Smooth muscle cell (in vitro differentiated cells): ENCODE measurements at regions not wholly inside any gene's neighbourhood (a gene's known extent, or its start where the extent isn't known, plus 50 kb on each side); places are given as distances from the start of the nearest gene placed in this dataset.
A peak's percentile ranks its signal among the peaks of the same experiment; 100 is the strongest.

Source experiments
- DNase-seq: peaks from one replicate; lab custom pipeline; 2025; ENCODE audit not compliant: unreplicated experiment; lab: John Stamatoyannopoulos, UW
- H2AFZ ChIP-seq: fragments of 200-600 bp; sonication (generic); 2 replicates; pipeline ENCODE4 v1.6.0; 2016; ENCODE audit warnings: antibody characterized with exemption, low read depth, mild to moderate bottlenecking
- H3F3A ChIP-seq: fragments of 200-600 bp; sonication (generic); 2 replicates; pipeline ENCODE4 v1.6.0; 2017; ENCODE audit warnings: antibody characterized with exemption, low read depth
- H3K27ac ChIP-seq: fragments of 200-600 bp; sonication (generic); 2 replicates; pipeline ENCODE4 v1.5.1; 2016; ENCODE audit warnings: low read depth, mild to moderate bottlenecking
- H3K27me3 ChIP-seq: fragments of 200-600 bp; sonication (generic); 2 replicates; pipeline ENCODE4 v1.6.1; 2016; ENCODE audit warnings: low read depth, mild to moderate bottlenecking
- H3K36me3 ChIP-seq: fragments of 200-600 bp; sonication (generic); 2 replicates; pipeline ENCODE4 v1.5.1; 2016; ENCODE audit warnings: low read depth
- H3K4me1 ChIP-seq: fragments of 200-600 bp; sonication (generic); 2 replicates; pipeline ENCODE4 v1.5.1; 2016; ENCODE audit warnings: low read depth
- H3K4me2 ChIP-seq: fragments of 200-600 bp; sonication (generic); 2 replicates; pipeline ENCODE4 v1.6.0; 2016; ENCODE audit warnings: mild to moderate bottlenecking
- H3K4me3 ChIP-seq: fragments of 200-600 bp; sonication (generic); 2 replicates; pipeline ENCODE4 v1.5.1; 2016; ENCODE audit warnings: mild to moderate bottlenecking
- H3K79me2 ChIP-seq: fragments of 200-600 bp; sonication (generic); 2 replicates; pipeline ENCODE4 v1.6.0; 2016; ENCODE audit warnings: low read depth, mild to moderate bottlenecking
- H3K9ac ChIP-seq: fragments of 200-600 bp; sonication (generic); 2 replicates; pipeline ENCODE4 v1.6.0; 2016; ENCODE audit warnings: low read depth
- H3K9me3 ChIP-seq: fragments of 200-600 bp; sonication (generic); replicated peaks from 2 replicates; pipeline ENCODE4 v1.5.1; 2016; ENCODE audit warnings: low read depth
- H4K20me1 ChIP-seq: fragments of 200-600 bp; sonication (generic); 2 replicates; pipeline ENCODE4 v1.6.0; 2016; ENCODE audit warnings: low read depth
- WGBS: methylation state at CpG from one replicate; pipeline ENCODE4 v1.1.7; 2016; ENCODE audit warnings: low lambda C conversion rate; 5-methylcytosine and 5-hydroxymethylcytosine counted together
- TF ChIP-seq, protein P1 (sequence below): fragments of 200-600 bp; sonication (generic); IDR thresholded peaks from 2 replicates; pipeline ENCODE4 v1.5.1; 2017; ENCODE audit warnings: borderline replicate concordance, mild to moderate bottlenecking, antibody characterized with exemption; ENCODE audit not compliant: insufficient read depth, poor library complexity, severe bottlenecking

GRCh38 chr5:68352166-68352565 is 136.6 kb downstream of the PIK3R1 start:
- Histone ChIP-seq H3K27me3 (no peaks in the 10 kb centered on the region), H3F3A (no peaks in the 10 kb centered on the region), H2AFZ (no peak overlapping the region), H3K9me3 (no peaks in the 10 kb centered on the region), H3K9ac (no peak overlapping the region), H3K4me1 (peaks cover 8% of the 10 kb centered on the region), H3K27ac (no peak overlapping the region), H4K20me1 (no peaks in the 10 kb centered on the region), H3K79me2 (no peaks in the 10 kb centered on the region), H3K4me3 (no peak overlapping the region), H3K36me3 (no peaks in the 10 kb centered on the region), H3K4me2 (no peak overlapping the region)
- WGBS = 65% methylated on average over 3 of the region's 3 CpGs
- TF ChIP-seq, protein P1, sequence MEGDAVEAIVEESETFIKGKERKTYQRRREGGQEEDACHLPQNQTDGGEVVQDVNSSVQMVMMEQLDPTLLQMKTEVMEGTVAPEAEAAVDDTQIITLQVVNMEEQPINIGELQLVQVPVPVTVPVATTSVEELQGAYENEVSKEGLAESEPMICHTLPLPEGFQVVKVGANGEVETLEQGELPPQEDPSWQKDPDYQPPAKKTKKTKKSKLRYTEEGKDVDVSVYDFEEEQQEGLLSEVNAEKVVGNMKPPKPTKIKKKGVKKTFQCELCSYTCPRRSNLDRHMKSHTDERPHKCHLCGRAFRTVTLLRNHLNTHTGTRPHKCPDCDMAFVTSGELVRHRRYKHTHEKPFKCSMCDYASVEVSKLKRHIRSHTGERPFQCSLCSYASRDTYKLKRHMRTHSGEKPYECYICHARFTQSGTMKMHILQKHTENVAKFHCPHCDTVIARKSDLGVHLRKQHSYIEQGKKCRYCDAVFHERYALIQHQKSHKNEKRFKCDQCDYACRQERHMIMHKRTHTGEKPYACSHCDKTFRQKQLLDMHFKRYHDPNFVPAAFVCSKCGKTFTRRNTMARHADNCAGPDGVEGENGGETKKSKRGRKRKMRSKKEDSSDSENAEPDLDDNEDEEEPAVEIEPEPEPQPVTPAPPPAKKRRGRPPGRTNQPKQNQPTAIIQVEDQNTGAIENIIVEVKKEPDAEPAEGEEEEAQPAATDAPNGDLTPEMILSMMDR = no peak
- DNase-seq = no peak

- Histone ChIP-seq H3F3A (no peaks in the 10 kb centered on the region), H3K9ac (no peak overlapping the region), H3K36me3 (no peaks in the 10 kb centered on the region), H3K79me2 (no peaks in the 10 kb centered on the region), H3K27ac (peak overlapping the region; percentile 5), H3K4me2 (no peak overlapping the region), H3K27me3 (no peaks in the 10 kb centered on the region), H3K4me3 (no peak overlapping the region), H2AFZ (no peak overlapping the region), H4K20me1 (no peaks in the 10 kb centered on the region), H3K4me1 (peaks cover 8% of the 10 kb centered on the region), H3K9me3 (no peaks in the 10 kb centered on the region)
- TF ChIP-seq, protein P1 = no peak
- WGBS = 32% methylated on average over 5 of the region's 5 CpGs
- no peak for DNase-seq
Observed at GRCh38 chr5:68353605-68354004, 138.0 kb downstream of the PIK3R1 start.

DNA sequence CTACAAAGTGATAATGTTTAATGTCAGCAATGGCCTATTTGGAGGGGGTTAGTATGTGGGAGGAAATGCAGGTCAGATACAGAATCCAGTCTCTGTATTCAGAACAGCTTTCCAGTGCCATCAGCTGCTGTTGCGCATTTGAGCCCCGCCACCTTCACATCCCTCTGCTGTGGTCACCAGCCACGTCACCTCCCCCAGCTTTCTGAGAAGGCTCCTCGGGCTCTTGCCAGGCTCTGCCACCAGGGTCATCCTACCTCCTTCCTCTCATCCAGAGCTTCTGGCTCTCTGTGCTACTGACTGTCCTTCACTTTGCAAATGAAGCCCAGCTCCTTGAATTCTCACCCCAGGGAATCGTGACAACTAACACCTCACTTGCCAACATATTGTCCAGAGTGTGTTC is 138.8 kb downstream of the PIK3R1 start:
- no peak overlapping the region for H3K4me3 ChIP-seq
- peaks cover 8% of the 10 kb centered on the region for H3K4me1 ChIP-seq
- H3K9ac ChIP-seq = no peak overlapping the region
- no peaks in the 10 kb centered on the region for H3K79me2 ChIP-seq
- no peaks in the 10 kb centered on the region for H3K36me3 ChIP-seq
- no peaks in the 10 kb centered on the region for H4K20me1 ChIP-seq
- no peaks in the 10 kb centered on the region for H3K27me3 ChIP-seq
- no peak overlapping the region for H2AFZ ChIP-seq
- no peak overlapping the region for H3K27ac ChIP-seq
- TF ChIP-seq, protein P1 = no peak
- H3F3A ChIP-seq = no peaks in the 10 kb centered on the region
- 81% methylated on average over 5 of the region's 5 CpGs for WGBS
- H3K9me3 ChIP-seq = no peaks in the 10 kb centered on the region
- H3K4me2 ChIP-seq = no peak overlapping the region
- no peak for DNase-seq

- H3K4me1 ChIP-seq = peaks cover 16% of the 10 kb centered on the region
- TF ChIP-seq, protein P1 = no peak
- 98% methylated on average over 6 of the region's 6 CpGs for WGBS
- H2AFZ ChIP-seq = no peak overlapping the region
- no peak overlapping the region for H3K4me2 ChIP-seq
- DNase-seq = no peak
- H4K20me1 ChIP-seq = no peaks in the 10 kb centered on the region
- no peaks in the 10 kb centered on the region for H3K27me3 ChIP-seq
- no peaks in the 10 kb centered on the region for H3F3A ChIP-seq
- H3K4me3 ChIP-seq = no peak overlapping the region
- H3K9me3 ChIP-seq = no peaks in the 10 kb centered on the region
- H3K36me3 ChIP-seq = no peaks in the 10 kb centered on the region
- no peaks in the 10 kb centered on the region for H3K79me2 ChIP-seq
- H3K9ac ChIP-seq = no peak overlapping the region
- H3K27ac ChIP-seq = no peak overlapping the region
Observed at GRCh38 chr5:68356216-68356615, 140.7 kb downstream of the PIK3R1 start.
